ENCODE measurements at regions not wholly inside any gene's neighbourhood (a gene's known extent, or its start where the extent isn't known, plus 50 kb on each side); places are given as distances from the start of the nearest gene placed in this dataset.

DNA sequence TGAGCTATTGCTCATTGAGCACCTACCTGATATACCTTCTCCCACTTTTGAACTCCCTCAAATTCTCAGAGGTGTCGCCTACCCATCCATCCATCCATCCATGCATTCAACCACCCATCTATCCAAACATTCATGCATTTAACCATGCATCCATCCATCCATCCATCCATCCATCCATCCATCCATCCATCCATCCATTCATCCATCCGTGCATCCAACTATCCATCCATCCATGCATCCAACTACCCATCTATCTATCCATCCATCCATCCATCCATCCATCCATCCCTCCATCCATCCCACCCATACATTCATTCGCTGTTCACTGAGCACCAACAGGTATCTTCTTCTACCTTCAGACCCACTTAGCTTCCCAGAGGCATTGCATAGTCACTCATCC, 342.8 kb downstream of the CTTN start:
- TF ChIP-seq, protein P1, sequence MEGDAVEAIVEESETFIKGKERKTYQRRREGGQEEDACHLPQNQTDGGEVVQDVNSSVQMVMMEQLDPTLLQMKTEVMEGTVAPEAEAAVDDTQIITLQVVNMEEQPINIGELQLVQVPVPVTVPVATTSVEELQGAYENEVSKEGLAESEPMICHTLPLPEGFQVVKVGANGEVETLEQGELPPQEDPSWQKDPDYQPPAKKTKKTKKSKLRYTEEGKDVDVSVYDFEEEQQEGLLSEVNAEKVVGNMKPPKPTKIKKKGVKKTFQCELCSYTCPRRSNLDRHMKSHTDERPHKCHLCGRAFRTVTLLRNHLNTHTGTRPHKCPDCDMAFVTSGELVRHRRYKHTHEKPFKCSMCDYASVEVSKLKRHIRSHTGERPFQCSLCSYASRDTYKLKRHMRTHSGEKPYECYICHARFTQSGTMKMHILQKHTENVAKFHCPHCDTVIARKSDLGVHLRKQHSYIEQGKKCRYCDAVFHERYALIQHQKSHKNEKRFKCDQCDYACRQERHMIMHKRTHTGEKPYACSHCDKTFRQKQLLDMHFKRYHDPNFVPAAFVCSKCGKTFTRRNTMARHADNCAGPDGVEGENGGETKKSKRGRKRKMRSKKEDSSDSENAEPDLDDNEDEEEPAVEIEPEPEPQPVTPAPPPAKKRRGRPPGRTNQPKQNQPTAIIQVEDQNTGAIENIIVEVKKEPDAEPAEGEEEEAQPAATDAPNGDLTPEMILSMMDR (IDR thresholded peaks at IDR 0.05; ENCODE audit: low read depth, low read length, missing input control) = no peak
- no peak for TF ChIP-seq GABPA (IDR thresholded peaks at IDR 0.05 in 1 of 2, conservative IDR thresholded peaks at IDR 0.05 in 1 of 2)
- TF ChIP-seq, protein P2, sequence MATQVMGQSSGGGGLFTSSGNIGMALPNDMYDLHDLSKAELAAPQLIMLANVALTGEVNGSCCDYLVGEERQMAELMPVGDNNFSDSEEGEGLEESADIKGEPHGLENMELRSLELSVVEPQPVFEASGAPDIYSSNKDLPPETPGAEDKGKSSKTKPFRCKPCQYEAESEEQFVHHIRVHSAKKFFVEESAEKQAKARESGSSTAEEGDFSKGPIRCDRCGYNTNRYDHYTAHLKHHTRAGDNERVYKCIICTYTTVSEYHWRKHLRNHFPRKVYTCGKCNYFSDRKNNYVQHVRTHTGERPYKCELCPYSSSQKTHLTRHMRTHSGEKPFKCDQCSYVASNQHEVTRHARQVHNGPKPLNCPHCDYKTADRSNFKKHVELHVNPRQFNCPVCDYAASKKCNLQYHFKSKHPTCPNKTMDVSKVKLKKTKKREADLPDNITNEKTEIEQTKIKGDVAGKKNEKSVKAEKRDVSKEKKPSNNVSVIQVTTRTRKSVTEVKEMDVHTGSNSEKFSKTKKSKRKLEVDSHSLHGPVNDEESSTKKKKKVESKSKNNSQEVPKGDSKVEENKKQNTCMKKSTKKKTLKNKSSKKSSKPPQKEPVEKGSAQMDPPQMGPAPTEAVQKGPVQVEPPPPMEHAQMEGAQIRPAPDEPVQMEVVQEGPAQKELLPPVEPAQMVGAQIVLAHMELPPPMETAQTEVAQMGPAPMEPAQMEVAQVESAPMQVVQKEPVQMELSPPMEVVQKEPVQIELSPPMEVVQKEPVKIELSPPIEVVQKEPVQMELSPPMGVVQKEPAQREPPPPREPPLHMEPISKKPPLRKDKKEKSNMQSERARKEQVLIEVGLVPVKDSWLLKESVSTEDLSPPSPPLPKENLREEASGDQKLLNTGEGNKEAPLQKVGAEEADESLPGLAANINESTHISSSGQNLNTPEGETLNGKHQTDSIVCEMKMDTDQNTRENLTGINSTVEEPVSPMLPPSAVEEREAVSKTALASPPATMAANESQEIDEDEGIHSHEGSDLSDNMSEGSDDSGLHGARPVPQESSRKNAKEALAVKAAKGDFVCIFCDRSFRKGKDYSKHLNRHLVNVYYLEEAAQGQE (IDR thresholded peaks at IDR 0.05) = no peak
- TF ChIP-seq TAF1 (conservative IDR thresholded peaks at IDR 0.05) = no peak
- TF ChIP-seq YY1 (IDR thresholded peaks at IDR 0.05) = no peak
- TF ChIP-seq HNF4A (conservative IDR thresholded peaks at IDR 0.05) = no peak
- no peak for TF ChIP-seq RAD21 (IDR thresholded peaks at IDR 0.05)

Data from liver (tissue), 3 donors.